ENCODE measurements at regions not wholly inside any gene's neighbourhood (a gene's known extent, or its start where the extent isn't known, plus 50 kb on each side); places are given as distances from the start of the nearest gene placed in this dataset.

GRCh38 chr5:166091931-166092330 is 2199.5 kb upstream of the WWC1 start:
- TF ChIP-seq, protein P1, sequence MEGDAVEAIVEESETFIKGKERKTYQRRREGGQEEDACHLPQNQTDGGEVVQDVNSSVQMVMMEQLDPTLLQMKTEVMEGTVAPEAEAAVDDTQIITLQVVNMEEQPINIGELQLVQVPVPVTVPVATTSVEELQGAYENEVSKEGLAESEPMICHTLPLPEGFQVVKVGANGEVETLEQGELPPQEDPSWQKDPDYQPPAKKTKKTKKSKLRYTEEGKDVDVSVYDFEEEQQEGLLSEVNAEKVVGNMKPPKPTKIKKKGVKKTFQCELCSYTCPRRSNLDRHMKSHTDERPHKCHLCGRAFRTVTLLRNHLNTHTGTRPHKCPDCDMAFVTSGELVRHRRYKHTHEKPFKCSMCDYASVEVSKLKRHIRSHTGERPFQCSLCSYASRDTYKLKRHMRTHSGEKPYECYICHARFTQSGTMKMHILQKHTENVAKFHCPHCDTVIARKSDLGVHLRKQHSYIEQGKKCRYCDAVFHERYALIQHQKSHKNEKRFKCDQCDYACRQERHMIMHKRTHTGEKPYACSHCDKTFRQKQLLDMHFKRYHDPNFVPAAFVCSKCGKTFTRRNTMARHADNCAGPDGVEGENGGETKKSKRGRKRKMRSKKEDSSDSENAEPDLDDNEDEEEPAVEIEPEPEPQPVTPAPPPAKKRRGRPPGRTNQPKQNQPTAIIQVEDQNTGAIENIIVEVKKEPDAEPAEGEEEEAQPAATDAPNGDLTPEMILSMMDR (IDR thresholded peaks at IDR 0.05; ENCODE audit: extremely low read depth, missing control alignments) = no peak
- DNase-seq (ENCODE audit: low spot score) = no peak

GRCh38 chr5:166093312-166093711 is 2198.1 kb upstream of the WWC1 start:
- TF ChIP-seq, protein P1 (IDR thresholded peaks at IDR 0.05; ENCODE audit: extremely low read depth, missing control alignments) = no peak
- no peak for DNase-seq (ENCODE audit: low spot score)

DNA sequence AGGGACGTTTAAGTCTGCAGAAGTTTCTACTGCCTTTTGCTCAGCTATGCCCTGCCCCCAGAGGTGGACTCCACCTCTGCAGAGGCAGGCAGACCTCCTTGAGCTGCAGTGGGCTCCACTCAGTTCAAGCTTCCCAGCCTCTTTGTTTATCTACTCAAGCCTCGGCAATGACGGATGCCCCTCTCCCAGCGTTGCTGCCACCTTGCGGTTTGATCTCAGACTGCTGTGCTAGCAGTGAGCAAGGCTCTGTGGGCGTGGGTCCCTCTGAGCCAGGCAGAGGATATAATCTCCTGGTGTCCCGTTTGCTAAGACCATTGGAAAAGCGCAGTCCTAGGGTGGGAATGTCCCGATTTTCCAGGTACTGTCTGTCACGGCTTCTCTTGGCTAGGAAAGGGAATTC is 2188.5 kb upstream of the WWC1 start:
- DNase-seq (ENCODE audit: low spot score) = no peak
- TF ChIP-seq, protein P1 (IDR thresholded peaks at IDR 0.05; ENCODE audit: extremely low read depth, missing control alignments) = no peak

- TF ChIP-seq, protein P1 (IDR thresholded peaks at IDR 0.05; ENCODE audit: extremely low read depth, missing control alignments) = no peak
- no peak for DNase-seq (ENCODE audit: low spot score)
Measured at GRCh38 chr5:166111021-166111420, 2180.4 kb upstream of the WWC1 start.

DNA sequence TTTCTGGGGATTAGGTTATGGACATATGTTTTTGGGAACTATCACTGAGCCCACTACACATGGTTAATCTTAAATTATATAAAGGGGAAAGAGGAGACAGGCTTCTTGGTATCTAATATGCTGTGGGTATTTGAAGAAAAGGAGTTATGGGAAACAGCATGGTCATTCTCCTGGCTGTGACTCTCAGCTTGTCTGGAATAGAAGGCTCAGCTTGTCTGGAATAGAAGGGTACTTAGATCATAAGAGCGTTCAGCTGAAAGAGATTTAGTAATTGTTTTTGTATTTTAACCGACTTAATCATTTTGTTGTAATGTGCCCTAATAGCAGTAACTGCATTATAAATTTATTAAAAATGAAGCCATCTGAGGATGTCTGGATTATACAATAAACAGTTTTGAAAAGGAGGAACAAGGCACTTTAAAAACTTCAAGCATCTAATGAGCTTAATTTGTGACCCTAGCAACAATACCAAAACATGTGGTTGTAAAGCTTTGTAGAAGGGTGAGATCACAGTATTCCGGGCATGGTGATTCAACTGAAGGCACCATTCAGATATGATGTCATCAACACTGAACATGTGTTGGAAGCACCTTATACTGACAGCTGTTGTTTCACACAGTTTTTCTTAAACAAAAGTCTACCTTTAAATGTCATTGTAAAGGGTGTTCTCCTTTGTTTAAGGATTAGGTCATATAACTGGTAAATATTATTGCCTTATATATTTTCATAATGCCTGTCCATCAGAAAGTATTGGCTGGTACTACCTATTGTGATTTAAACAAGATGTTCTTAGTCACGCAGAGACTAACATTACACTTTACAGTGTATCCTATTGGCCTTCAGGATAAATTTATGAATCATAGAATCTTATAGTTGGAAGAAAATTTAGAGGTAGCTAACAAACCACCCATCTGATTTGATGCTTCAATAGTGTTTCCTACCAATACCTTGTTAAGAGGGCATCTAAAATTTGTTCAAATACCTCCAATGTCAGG is 2174.1 kb upstream of the WWC1 start:
- DNase-seq (ENCODE audit: low spot score) = no peak
- TF ChIP-seq, protein P1 (IDR thresholded peaks at IDR 0.05; ENCODE audit: extremely low read depth, missing control alignments) = no peak

GRCh38 chr5:166119506-166119905 is 2171.9 kb upstream of the WWC1 start:
- DNase-seq (ENCODE audit: low spot score) = no peak
- TF ChIP-seq, protein P1 (IDR thresholded peaks at IDR 0.05; ENCODE audit: extremely low read depth, missing control alignments) = no peak

DNA sequence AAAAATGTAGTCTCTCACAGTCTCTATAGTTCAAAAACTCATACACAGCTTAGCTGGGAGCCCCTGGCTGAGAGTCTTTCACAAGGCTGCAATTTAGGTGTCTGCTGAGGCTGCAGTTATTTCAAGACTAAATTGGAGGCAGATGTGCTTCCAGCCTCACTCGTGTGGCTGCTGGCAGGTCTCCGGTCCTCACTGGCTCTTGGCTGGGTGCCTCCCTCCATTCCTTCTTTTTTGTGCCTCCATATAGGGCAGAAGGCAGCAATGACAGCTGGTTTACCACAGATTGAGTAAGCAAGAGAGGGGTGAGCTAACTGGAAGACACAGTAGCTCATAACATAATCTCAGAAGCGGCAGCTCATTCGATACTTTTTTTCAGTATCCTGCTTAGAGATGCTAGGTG is 2167.7 kb upstream of the WWC1 start:
- TF ChIP-seq, protein P1 (IDR thresholded peaks at IDR 0.05; ENCODE audit: extremely low read depth, missing control alignments) = no peak
- no peak for DNase-seq (ENCODE audit: low spot score)
